ENCODE measurements at regions not wholly inside any gene's neighbourhood (a gene's known extent, or its start where the extent isn't known, plus 50 kb on each side); places are given as distances from the start of the nearest gene placed in this dataset.

DNA sequence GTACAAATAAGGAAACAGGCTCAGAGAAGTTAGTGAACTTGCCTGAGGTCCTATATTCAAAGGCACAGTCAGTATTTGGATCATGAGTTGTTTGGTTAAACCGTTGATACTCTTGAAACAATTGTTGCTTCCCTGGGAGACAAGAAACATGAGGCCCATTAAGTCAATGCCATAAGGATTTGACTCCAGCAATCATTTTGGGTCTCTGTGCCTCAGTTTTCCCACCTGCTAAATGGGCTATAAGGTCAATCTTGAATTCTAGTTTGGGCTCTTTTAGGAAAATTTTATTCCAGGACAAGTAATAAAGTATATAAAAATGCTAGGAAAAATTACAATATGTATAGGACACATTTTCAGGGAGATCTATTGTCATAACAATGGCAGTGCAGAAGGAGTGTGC lies 202.1 kb downstream of the TMEM26 start:
- Mint-ChIP-seq H3K27me3 (ENCODE audit: unreplicated experiment) (peaks cover 80% of the 10 kb centered on the region), H3K9me3 (ENCODE audit: unreplicated experiment) (peaks cover 30% of the 10 kb centered on the region), H3K4me3 (ENCODE audit: unreplicated experiment) (no peak overlapping the region), H3K27ac (ENCODE audit: unreplicated experiment) (no peak overlapping the region), H3K36me3 (ENCODE audit: unreplicated experiment) (peaks cover 8% of the 10 kb centered on the region), H3K4me1 (ENCODE audit: unreplicated experiment) (no peaks in the 10 kb centered on the region)
- TF ChIP-seq, protein P1, sequence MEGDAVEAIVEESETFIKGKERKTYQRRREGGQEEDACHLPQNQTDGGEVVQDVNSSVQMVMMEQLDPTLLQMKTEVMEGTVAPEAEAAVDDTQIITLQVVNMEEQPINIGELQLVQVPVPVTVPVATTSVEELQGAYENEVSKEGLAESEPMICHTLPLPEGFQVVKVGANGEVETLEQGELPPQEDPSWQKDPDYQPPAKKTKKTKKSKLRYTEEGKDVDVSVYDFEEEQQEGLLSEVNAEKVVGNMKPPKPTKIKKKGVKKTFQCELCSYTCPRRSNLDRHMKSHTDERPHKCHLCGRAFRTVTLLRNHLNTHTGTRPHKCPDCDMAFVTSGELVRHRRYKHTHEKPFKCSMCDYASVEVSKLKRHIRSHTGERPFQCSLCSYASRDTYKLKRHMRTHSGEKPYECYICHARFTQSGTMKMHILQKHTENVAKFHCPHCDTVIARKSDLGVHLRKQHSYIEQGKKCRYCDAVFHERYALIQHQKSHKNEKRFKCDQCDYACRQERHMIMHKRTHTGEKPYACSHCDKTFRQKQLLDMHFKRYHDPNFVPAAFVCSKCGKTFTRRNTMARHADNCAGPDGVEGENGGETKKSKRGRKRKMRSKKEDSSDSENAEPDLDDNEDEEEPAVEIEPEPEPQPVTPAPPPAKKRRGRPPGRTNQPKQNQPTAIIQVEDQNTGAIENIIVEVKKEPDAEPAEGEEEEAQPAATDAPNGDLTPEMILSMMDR (IDR thresholded peaks at IDR 0.05) = no peak
- DNase-seq (ENCODE audit: extremely low spot score, unreplicated experiment) = no peak

DNA sequence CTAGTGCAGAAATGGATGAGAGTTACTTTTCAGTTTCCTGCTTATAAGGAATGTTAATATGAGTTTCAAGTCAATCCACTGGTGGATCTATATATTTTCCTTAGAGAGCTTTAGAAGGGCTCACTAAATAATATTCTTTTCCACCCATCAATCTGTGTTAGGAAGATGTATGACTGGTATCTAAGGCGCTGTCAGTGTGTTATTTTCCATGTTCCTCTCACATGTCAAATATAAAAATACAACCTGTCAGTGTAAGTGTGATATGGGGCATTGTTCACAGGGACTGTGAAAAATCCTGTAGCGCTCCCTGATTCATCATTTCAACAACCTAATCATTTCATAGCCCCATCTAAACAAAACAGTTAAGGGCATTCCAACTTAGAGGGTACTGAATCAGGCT lies 203.1 kb downstream of the TMEM26 start:
- Mint-ChIP-seq H3K4me1 (ENCODE audit: unreplicated experiment) (no peaks in the 10 kb centered on the region), H3K9me3 (ENCODE audit: unreplicated experiment) (peaks cover 27% of the 10 kb centered on the region), H3K4me3 (ENCODE audit: unreplicated experiment) (no peak overlapping the region), H3K27me3 (ENCODE audit: unreplicated experiment) (peaks cover 87% of the 10 kb centered on the region), H3K27ac (ENCODE audit: unreplicated experiment) (no peak overlapping the region), H3K36me3 (ENCODE audit: unreplicated experiment) (peaks cover 8% of the 10 kb centered on the region)
- TF ChIP-seq, protein P1 (IDR thresholded peaks at IDR 0.05) = no peak
- DNase-seq (ENCODE audit: extremely low spot score, unreplicated experiment) = no peak

DNA sequence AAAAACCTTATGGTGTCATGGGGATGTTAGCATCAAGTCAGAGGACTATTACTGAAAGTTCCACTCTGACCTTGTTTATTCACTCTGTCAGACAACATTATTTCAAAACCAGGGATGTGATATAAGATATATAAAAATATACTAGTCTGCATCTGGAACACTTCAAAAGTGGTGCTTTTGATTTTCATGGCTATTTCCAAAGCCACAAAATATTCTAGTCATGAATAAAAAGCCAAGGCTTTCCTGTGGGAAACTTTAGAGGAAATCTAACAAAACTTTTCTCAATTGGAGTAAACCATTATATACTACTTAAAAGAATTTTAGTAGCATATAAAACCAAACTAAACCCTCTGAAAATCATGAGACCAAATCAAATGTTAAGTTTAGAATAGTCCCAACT lies 205.2 kb downstream of the TMEM26 start:
- TF ChIP-seq, protein P1 (IDR thresholded peaks at IDR 0.05) = no peak
- DNase-seq (ENCODE audit: extremely low spot score, unreplicated experiment) = no peak
- H3K27me3 Mint-ChIP-seq (ENCODE audit: unreplicated experiment) = peaks cover 87% of the 10 kb centered on the region

DNA sequence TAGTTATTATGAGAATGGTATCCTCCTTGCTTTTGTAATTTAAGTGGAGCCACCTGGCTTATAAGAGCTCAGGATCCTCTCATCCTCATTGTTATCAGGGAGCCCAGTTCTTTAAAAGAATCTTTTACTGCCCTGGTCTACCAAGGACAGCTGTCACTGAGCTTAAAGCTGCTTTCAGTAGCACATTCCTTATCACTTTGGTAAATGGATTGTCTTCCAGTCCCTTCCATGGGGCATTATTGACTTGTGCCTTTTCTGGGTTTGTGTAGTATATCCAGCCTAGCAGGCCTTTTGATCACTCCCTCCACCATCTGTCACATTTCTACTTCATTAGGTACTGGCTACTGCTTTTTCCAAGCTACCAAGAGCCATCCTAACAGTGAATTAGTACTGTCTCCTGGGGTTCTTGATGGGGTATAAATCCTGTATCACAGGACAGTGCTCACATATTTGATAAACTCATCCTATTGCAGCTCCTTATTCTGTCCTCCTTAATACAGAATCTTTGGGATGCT lies 208.9 kb downstream of the TMEM26 start:
- H3K27me3 Mint-ChIP-seq (ENCODE audit: unreplicated experiment) = peaks cover 68% of the 10 kb centered on the region
- H3K4me3 Mint-ChIP-seq (ENCODE audit: unreplicated experiment) = no peak overlapping the region

More for the DNA sequence above, 205.2 kb downstream of the TMEM26 start:
- Mint-ChIP-seq H3K9me3 (ENCODE audit: unreplicated experiment) (peaks cover 6% of the 10 kb centered on the region), H3K36me3 (ENCODE audit: unreplicated experiment) (no peaks in the 10 kb centered on the region), H3K27ac (ENCODE audit: unreplicated experiment) (no peak overlapping the region), H3K4me1 (ENCODE audit: unreplicated experiment) (no peaks in the 10 kb centered on the region), H3K4me3 (ENCODE audit: unreplicated experiment) (no peak overlapping the region)

DNA sequence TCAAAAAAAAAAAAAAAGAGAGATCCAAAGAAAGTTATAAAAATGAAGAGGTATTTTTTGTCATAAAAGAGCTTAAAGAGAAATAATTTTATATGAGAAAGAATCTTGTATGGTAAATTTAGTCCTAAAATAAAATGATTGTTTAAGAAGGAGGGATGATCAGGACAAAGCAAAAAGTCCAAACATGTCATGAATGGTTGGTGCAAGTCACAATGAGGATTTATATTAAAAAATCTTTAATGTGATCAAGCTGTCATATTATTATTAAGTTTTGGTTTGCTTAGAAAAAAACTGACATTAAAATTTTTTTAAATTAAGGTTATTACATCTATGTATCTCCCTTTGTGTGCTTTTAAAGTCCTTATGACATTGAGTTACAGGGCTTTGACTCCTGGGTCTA lies 220.4 kb downstream of the TMEM26 start:
- DNase-seq (ENCODE audit: extremely low spot score, unreplicated experiment) = no peak
- Mint-ChIP-seq H3K27me3 (ENCODE audit: unreplicated experiment) (peaks cover 38% of the 10 kb centered on the region), H3K27ac (ENCODE audit: unreplicated experiment) (no peak overlapping the region), H3K9me3 (ENCODE audit: unreplicated experiment) (peaks cover 21% of the 10 kb centered on the region), H3K4me1 (ENCODE audit: unreplicated experiment) (no peaks in the 10 kb centered on the region), H3K4me3 (ENCODE audit: unreplicated experiment) (no peak overlapping the region), H3K36me3 (ENCODE audit: unreplicated experiment) (no peaks in the 10 kb centered on the region)
- TF ChIP-seq, protein P1 (IDR thresholded peaks at IDR 0.05) = no peak

More for the DNA sequence above, 208.9 kb downstream of the TMEM26 start:
- Mint-ChIP-seq H3K9me3 (ENCODE audit: unreplicated experiment) (no peaks in the 10 kb centered on the region), H3K27ac (ENCODE audit: unreplicated experiment) (no peak overlapping the region), H3K4me1 (ENCODE audit: unreplicated experiment) (no peaks in the 10 kb centered on the region), H3K36me3 (ENCODE audit: unreplicated experiment) (no peaks in the 10 kb centered on the region)
- DNase-seq (ENCODE audit: extremely low spot score, unreplicated experiment) = no peak
- TF ChIP-seq, protein P1 (IDR thresholded peaks at IDR 0.05) = no peak

Measured in osteocyte (in vitro differentiated cells).